NCI-H2171 treated with DMSO at 0.1 percent for 48 hours (cell line): ENCODE measurements at regions not wholly inside any gene's neighbourhood (a gene's known extent, or its start where the extent isn't known, plus 50 kb on each side); places are given as distances from the start of the nearest gene placed in this dataset.

Experiments
- DNase-seq: peaks from one replicate; lab custom pipeline; 2025; lab: John Stamatoyannopoulos, UW

DNA sequence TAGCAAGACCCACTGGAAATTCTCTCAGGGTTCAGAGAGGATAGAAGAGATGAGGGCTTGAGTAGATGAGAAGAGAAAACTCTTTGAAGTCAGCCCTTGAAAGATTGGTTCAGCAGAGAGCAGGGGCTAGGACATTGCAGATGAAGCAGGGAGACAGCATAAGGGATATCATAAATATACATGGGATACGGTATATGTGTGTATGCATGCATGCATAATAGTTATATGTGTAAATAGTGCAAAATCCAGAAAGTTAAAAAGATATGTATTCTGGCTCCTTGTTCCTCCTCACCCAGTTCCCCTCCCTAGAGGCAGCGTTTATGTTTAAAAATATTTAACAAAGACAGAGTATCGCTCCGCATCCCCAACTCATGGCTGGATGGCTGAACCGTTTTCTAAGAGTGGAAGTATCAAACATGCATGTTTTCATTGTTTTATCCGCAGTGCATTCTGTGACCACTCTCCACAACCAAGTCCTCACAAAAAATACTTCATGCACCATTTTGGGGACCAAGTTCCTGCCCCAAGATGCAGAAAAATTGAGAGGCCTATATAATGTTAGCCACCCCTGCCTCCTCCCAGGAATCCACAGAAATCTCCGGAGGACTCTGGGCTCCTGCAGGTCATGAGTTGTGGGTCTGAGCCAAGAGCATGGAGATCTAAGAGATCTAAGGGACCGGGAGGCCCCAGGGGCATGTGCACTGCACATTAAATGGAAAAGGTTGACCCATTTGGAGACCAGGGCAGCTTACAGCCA lies 119.5 kb downstream of the MTX3 start:
- DNase-seq = no peak

DNA sequence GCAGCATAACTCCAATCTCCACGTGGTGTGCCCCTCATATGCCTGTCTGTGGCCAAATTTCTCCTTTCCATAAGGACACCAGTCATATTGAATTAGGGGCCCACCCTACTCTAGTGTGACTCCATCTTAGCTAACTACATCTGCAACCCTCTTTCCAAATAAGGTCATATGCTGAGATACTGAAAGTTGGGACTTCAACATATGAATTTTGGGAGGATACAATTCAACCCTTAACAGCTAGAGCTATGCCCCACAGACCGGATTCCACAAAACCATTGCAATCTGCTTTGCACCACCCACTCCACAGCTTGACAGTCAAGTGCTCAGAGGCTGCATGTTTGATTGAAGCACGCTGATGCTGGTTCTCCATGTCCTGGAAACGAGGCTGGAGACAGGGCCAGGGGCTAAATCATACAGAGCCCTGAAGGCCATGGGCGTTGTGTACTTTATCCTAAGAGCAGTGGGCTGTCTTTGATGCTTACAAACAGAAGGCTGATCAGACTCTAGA lies 122.8 kb downstream of the MTX3 start:
- DNase-seq = no peak

DNA sequence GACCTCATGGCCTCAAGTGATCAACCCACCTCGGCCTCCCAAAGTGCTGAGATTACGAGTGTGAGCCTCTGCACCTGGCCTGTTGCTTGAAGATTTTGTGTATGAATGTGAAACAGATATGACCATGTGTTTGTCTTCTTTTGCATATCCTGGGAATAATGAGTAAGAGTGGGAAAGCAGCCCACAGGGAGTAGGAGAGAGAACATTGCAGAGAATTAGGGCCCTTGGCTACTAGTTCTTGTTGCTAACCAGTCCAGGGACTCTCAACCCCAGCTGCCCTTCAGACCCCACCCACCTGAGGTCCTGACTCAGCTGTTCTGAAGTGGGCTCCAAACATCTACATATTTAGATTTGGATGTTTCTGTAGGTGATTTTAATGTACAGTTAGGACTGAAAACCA lies 125.5 kb downstream of the MTX3 start:
- no peak for DNase-seq

DNA sequence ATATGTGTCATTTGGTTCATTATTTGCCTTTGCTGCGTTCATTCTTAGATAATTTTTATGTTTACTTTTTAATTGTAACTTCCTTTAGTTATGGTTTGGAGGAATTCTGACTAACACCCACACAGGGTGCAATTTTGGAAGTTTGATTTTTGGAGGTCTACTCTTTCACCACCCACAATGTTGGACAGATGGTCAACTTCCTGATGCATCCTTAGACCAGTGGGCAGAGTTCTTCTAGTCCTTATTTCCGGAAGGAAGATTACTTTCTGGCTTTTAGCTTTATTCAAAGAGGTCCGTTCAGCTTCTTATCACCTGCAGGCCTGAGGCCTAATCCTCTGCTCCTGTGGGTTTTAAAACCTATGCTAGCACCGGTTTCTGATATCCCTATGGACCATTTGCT lies 126.7 kb downstream of the MTX3 start:
- DNase-seq = no peak

DNA sequence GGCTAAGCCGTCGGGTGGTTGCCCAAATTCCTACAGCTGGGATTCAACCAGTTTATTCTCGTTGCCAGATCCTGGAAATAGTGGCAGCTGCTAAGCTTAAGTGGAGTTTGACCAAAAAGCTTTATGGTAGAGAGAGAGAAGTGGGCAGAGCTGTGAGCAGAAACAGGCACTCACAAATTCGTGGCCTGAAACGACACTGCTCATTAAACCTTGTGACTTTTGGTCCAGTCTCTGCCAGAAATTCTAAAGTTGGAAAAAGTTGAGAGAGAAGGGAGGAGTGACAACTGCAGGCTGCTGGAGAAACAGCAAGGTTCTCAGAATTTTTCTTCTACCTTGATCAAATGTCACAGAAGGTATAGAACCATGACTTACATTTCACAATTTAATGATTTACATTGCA lies 131.5 kb downstream of the MTX3 start:
- no peak for DNase-seq

DNA sequence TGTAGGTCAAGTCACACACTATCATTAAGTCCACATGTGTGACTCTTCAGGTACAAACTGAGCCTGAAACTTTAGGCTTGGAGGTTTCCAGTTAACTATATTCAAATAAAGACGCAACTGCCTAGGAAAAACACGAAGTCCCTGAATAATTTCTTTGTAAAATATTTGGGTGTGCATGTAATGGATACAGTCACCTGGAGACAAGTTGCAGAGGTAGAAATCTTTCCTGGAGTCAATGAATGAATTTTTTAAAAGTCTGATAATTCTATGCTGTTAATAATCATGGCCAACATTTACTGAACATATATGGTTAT lies 132.7 kb downstream of the MTX3 start:
- DNase-seq = no peak

DNA sequence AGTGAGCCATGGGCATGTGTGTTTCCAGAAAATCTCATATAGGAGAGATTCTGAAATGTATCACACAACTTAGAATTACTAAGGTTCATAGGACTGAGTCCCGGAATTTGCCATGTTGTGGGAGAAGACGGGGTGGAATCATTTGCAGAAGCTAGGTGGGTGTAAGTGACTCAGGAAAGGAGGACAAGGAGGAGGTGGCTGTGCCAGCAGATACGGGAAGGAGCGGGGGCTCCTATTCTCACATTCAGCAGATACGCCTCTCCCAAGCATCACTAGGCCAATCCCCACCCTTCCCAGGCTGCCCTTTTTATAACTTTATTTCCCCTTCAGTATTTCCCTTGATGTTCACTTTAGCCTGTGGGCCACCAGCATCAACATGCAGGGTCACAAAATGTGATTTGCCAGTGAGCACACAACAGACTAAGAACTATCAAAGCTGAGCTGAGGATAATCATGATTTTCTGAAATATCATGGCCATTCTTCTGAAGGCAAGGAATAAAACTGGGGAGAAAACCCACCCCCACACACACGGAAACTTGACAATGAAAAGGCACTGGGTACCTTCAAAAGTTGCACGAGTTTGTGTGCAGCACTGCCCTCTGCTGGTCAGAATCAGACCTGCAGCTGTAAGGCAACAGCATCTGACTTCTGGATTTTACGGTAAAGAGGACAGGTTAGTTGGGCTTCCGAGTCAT lies 133.2 kb downstream of the MTX3 start:
- peak; percentile 33 for DNase-seq

DNA sequence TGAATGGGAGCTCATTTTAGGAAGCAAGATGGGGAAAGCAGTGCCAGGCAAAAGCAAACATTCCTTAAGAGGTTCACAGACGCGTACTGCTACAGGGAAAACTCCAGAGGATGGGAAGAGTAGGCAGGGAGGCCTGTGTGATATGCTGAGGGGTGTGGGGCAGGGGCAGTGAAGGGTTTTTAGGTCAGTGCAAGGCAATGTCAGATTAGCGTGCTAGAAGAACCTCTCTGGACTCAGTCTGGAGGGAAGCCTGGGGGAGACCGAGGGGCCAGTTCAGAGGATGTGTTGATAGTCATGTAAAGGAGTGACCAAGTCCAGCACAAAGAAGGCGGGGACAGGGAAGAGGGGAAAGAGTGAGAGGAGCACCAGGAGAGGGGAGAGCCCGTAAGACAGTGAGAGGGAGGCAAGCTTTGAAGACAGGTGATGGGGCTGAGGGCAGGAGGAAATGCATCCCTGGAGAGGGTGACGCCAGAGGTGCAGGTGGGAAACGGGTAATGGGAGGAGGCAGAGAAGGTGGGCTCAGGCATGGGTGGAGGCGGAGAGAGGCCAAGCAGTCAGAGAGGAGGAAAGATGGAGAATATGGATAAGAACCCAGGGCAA lies 134.5 kb downstream of the MTX3 start:
- DNase-seq = no peak

DNA sequence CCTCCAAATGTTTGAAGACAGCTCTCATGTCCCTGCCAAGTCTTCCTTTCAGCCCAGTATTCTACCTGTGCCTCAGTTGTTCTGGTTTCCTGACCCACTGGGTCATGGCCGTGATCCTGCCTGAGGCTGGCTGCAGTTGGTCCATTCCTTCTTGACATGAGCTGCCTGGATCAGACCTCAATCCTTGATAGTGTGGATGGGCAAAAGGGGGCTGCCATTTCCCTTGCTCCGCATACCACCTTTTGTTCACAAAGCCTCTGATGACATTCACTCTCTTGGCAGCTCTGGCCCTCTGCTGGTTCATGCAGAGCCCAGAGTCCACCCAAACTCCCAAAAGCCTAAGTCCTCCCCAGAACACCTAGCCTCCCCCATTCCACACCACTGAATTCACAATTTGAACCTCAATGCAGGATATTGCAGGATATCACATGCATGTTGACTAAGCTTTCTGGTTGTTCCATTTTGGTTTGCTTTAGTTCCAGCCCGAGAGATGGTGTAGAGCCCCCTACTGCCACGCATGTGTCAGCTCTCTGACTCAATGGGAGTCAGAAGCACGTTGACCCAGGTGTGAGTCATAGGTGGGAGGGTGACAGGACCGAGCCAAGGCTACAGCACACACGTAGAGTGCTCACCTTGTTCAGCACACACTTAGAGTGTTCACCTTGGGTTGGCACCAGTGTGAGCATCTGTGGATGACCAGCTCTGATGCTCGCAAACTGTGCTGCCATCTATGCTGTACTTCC lies 137.2 kb downstream of the MTX3 start:
- DNase-seq = no peak

DNA sequence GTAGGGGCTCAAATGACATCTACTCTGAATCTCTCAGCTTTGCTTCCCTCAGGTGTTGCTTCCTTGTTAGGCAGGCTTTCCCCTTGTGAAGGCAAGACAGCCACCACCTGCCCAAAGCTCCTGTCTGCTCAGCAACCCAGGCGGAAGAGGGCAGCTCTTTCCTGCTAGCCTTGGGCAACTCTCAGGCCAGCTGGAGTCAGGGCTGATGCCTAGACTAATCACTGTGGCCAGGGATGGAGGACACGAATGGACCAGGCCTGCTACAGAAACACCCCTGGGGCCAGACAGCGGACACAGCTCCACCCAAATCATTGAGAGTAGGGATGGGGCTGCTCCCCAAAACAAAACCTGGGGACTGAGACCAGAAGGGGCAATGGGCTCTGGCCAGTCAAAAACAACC lies 138.0 kb downstream of the MTX3 start:
- DNase-seq = no peak

DNA sequence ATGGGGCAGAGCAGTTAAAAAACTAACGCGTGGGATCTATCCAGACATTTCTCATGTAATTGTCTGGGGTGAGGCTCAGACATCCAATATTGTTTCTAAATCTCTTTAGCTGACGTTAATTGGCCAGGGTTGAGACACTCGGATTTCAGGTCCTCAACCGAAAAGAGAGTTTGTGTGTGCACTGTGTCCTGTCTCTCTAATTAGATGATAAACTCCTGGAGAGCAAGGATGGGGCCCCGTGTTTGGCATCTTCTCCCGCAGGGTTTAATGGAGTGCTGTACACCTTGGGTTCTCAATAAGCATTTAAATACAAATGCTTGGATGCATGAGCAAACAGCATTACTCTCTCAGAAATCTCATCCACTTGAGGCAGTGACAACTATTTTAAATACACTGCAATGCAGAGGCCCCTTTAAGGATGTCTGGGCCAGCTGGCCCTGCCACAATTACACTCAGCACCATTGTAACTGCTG lies 139.6 kb downstream of the MTX3 start:
- DNase-seq = no peak

DNA sequence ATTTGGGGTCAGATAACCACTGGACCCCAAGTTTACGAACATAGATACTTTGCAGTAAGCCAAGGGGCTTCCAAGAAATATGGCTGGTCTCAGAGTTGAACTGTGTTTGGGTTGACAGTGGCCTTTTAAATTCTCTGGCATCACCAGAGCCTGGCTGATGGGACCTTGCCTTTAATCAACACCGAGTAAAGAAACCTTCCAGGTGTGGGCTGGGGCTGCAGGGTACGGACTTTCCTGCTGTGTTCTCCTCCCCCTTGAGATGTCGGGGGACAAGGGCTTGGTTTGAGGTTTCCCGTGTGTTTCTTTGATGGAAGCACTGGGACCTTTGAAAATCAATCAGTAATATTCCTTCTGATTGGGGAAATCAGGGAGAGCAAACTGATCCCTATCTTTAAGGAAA lies 140.1 kb downstream of the MTX3 start:
- DNase-seq = no peak

DNA sequence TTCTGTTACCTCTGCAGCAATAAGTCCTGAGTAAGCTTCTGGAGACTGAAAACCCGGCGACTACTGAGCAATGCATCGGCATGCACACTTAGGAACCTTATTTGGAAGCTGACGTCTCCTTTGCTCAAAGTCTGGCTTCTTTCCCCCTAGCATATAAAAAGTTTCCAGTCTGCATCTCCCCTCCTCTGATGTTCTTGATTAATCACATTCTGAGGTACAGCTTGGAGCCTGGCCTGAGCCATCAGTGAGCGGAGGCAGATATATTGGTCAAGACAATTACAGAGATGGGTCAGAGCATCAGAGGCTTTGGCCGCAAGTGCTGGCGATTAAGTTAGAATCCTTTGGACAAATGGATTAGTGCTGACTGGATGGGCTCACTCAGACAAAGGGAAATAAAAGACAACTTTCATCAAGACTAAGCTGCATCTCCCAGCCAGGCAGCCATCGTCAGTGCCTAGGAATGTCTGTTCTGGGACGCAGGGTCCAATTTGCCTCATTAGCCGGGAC lies 140.7 kb downstream of the MTX3 start:
- DNase-seq = no peak

DNA sequence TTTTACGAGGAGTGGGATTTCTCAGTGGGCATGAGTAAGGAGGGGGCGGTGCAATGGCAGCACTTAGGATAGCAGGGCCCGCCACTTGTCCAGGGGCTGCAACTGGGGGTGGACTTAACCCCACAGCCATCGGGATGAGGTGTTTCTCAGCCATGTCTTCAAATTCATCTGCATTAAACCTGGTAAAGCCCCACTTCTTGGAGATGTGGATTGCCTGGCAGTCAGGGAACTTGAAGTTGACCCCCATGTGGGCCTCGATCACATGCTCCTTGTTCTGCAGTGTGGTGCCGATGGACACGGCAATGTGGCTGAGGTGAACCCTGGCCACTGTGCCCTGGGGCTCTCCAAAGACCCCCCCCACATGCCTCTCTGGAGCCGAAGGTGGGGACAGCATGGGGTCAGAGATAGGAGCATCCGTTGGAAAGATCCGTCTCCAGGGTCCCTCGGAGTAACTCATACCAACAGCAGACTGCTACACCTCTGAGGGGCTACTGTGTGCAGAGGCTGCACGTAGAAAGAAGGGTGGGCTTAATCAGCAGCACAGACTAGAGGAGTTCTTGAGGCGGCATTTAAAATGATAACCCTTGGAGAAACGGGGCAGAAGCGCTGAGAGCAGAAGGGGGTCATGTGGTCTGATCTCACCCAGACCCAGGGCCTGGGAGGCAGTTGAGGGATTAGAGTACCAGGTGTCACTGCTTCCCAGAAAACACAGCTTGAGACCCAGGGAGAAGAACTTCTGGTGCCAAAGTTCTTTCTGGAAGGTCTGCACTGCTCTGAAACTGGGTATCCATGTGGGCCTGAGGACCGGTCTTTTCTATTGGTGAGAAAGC lies 141.4 kb downstream of the MTX3 start:
- no peak for DNase-seq
